Gastrocnemius medialis (tissue), 4 donors: ENCODE measurements at regions not wholly inside any gene's neighbourhood (a gene's known extent, or its start where the extent isn't known, plus 50 kb on each side); places are given as distances from the start of the nearest gene placed in this dataset.

ENCODE experiments used
- ATAC-seq, 2 donors: fragments of 150-250 bp; one replicate each; pipeline ENCODE4 v1.9.1; 2016
- DNase-seq, 2 donors: peaks; one replicate each; pipeline ENCODE4 v3.0.0-alpha.2; 2019
- H3K27ac ChIP-seq, 4 donors: fragments of 200-600 bp; sonication (generic); 1 replicate in 1 of 4; 2 replicates in 3 of 4; pipeline ENCODE4 v1.5.1; 2016 to 2018; ENCODE audit warnings: mild to moderate bottlenecking in 2 of 4, moderate library complexity in 1 of 4
- H3K27me3 ChIP-seq, 3 donors: fragments of 200-600 bp; sonication (generic) in 2 of 3; 1 replicate in 1 of 3; 2 replicates in 2 of 3; pipeline versions ENCODE4 v1.5.1 to v1.6.0; 2016 to 2019; ENCODE audit warnings: mild to moderate bottlenecking in 1 of 3, moderate library complexity in 1 of 3
- H3K36me3 ChIP-seq, 2 donors: fragments of 200-600 bp; sonication (generic) in 1 of 2; one replicate each; pipeline ENCODE4 v1.5.1; 2017 to 2018
- H3K4me1 ChIP-seq, 2 donors: fragments of 200-600 bp; sonication (generic) in 1 of 2; one replicate each; pipeline ENCODE4 v1.5.1; 2016 to 2017; ENCODE audit warnings: mild to moderate bottlenecking in 2 of 2
- H3K4me3 ChIP-seq, 4 donors: fragments of 200-600 bp; sonication (generic) in 3 of 4; 1 replicate in 1 of 4; 2 replicates in 3 of 4; pipeline ENCODE4 v1.5.1; 2016 to 2019; ENCODE audit warnings: mild to moderate bottlenecking in 2 of 4
- H3K9me3 ChIP-seq, 3 donors: fragments of 200-600 bp; sonication (generic) in 2 of 3; 1 replicate in 1 of 3; 2 replicates in 2 of 3; pipeline ENCODE4 v1.5.1; 2016 to 2019
- POLR2A ChIP-seq, 2 donors: fragments of 450-650 bp; IDR thresholded peaks; one replicate each; pipeline ENCODE4 v1.6.1; 2017; ENCODE audit warnings: antibody characterized with exemption in 2 of 2, mild to moderate bottlenecking in 2 of 2, moderate library complexity in 2 of 2
- in situ Hi-C, 4 donors: fragments of 200-750 bp; cut with MboI; loops; one replicate each; pipeline versions ENCODE4 v1.15.0 to v1.8.0; 2017; ENCODE audit warnings: low sequenced_read_pairs in 4 of 4
- intact Hi-C: fragments of 100-400 bp; cut with DNase I; formaldehyde crosslinking; loops from one replicate; pipeline ENCODE4 v1.15.1; 2023; ENCODE audit warnings: low total_unique reads
- TF ChIP-seq, protein P1 (sequence below), 5 experiments: fragments of 450-650 bp in 3 of 5; fragments of 200-600 bp in 2 of 5; sonication (generic) in 2 of 5; IDR thresholded peaks in 4 of 5; conservative IDR thresholded peaks in 1 of 5; 1 replicate in 4 of 5; 2 replicates in 1 of 5; pipeline ENCODE4 v1.5.1; 2016 to 2019; ENCODE audit warnings: antibody characterized with exemption in 5 of 5, mild to moderate bottlenecking in 3 of 5, moderate library complexity in 3 of 5

DNA sequence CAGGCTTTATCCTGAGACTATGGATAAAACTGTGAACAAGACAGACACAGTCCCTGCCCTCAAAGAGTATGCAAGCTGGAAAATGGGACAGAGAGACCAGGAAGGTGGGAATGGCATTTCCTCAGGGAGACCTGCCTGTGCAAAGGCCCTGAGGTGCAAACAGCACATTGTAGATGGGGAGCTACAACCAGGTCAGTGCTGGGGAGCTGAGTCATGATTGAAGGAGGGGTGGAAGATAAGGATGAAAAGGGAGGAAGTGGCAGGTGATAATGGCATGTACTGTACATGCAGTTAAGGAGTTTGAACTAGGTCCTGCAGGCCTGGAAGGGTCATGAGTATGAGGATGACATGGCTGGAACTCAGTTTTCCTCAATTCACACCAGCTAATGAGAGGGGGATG lies 75.5 kb upstream of the BOD1 start:
- no peak for ATAC-seq
- intact Hi-C loops: no loop called here
- Histone ChIP-seq H3K9me3 (no peaks in the 10 kb centered on the region), H3K36me3 (no peaks in the 10 kb centered on the region), H3K27ac (no peak overlapping the region), H3K4me1 (peaks cover 19 to 28% of the 10 kb centered on the region in 2 donors), H3K4me3 (no peak overlapping the region), H3K27me3 (no peaks in the 10 kb centered on the region)
- in situ Hi-C loops: no loop called here
- DNase-seq: no peak
- TF ChIP-seq POLR2A (IDR thresholded peaks at IDR 0.05): no peak
- TF ChIP-seq, protein P1, sequence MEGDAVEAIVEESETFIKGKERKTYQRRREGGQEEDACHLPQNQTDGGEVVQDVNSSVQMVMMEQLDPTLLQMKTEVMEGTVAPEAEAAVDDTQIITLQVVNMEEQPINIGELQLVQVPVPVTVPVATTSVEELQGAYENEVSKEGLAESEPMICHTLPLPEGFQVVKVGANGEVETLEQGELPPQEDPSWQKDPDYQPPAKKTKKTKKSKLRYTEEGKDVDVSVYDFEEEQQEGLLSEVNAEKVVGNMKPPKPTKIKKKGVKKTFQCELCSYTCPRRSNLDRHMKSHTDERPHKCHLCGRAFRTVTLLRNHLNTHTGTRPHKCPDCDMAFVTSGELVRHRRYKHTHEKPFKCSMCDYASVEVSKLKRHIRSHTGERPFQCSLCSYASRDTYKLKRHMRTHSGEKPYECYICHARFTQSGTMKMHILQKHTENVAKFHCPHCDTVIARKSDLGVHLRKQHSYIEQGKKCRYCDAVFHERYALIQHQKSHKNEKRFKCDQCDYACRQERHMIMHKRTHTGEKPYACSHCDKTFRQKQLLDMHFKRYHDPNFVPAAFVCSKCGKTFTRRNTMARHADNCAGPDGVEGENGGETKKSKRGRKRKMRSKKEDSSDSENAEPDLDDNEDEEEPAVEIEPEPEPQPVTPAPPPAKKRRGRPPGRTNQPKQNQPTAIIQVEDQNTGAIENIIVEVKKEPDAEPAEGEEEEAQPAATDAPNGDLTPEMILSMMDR (IDR thresholded peaks at IDR 0.05 in 4 of 5, conservative IDR thresholded peaks at IDR 0.05 in 1 of 5): no peak

DNA sequence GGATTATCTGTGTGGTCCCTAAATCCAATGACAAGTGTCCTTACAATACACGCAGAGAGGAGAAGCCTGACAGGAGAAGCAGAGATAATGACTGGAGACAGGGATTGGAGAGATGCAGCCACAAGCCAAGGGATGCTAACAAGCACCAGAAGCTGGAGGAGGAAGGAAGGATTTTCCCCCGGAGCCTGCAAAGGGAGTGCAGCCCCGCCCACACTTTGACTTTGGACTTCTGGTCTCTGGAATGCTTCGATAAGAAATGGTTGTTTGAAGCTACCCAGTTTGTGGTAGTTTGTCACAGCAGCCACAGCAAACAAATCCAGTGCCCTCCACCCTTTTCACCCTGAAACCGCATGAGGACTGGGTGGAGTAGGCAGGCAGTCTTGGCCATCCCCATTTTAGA lies 77.2 kb upstream of the BOD1 start:
- no peaks in the 10 kb centered on the region for H3K9me3 ChIP-seq
- H3K4me1 ChIP-seq: peaks cover 16 to 22% of the 10 kb centered on the region in 2 donors
- H3K27me3 ChIP-seq: no peaks in the 10 kb centered on the region
- TF ChIP-seq POLR2A (IDR thresholded peaks at IDR 0.05): no peak
- TF ChIP-seq, protein P1 (IDR thresholded peaks at IDR 0.05 in 4 of 5, conservative IDR thresholded peaks at IDR 0.05 in 1 of 5): no peak
- no peak overlapping the region for H3K4me3 ChIP-seq
- H3K36me3 ChIP-seq: no peaks in the 10 kb centered on the region
- no peak overlapping the region for H3K27ac ChIP-seq
- intact Hi-C loops (no loop called here), in situ Hi-C loops (no loop called here)
- ATAC-seq: no peak
- no peak for DNase-seq

DNA sequence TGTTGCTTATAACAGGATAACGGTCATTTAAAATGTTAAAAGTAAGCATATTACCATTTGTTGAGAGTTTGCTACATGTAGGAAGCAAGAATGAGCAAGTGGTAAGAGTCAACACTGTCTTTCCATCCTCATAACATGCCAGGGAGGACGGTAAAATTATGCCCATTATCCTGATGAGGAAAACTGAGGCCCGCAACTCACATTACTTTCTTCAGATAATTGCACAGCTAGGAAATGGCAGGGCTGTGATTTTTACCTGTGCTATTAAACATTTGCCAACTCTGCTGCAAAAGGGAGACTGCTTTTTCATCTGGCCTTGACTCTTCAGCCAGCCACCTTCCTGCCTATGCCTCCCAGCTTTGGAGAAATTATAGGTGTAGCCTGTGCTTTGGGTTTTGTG lies 79.8 kb upstream of the BOD1 start:
- H3K27ac ChIP-seq: no peak overlapping the region
- TF ChIP-seq, protein P1 (IDR thresholded peaks at IDR 0.05 in 4 of 5, conservative IDR thresholded peaks at IDR 0.05 in 1 of 5): no peak
- TF ChIP-seq POLR2A (IDR thresholded peaks at IDR 0.05): no peak
- in situ Hi-C loops (no loop called here), intact Hi-C loops (no loop called here)
- no peaks in the 10 kb centered on the region for H3K9me3 ChIP-seq
- H3K4me1 ChIP-seq: no peaks in the 10 kb centered on the region
- no peak for DNase-seq
- H3K36me3 ChIP-seq: no peaks in the 10 kb centered on the region
- H3K27me3 ChIP-seq: no peaks in the 10 kb centered on the region
- ATAC-seq: no peak
- no peak overlapping the region for H3K4me3 ChIP-seq

DNA sequence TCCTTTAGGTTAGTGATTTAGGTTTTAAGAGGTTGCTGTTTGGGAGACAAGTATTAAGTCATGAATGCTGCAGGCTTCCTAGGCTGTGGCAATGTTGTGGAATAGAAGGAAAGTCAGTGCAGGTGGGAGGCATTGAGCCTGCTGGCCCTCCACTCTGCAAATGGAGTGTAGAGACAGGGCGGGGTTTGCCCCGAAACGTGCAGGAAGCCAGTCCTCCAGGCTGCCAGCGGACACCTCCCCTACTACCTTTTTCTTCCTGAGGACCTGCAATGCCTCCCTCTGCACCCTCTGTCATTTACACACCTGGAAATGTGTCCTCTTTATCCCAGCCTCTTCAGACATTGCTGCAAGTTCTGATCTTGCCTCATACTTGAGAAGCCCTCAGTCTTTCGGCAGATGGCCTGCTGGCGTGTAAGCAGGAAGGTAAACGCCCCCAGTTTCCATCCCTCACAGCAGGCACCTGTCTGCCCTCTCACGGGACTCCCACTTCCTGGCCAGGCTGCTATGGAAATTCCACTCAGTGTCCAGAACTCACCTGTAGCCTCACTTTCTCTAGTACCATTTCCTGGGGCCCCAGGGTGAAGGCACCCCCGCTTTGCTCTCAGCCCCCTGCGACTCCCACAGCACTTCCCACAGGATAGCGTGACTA lies 81.6 kb upstream of the BOD1 start:
- Histone ChIP-seq H3K4me3 (no peak overlapping the region), H3K9me3 (no peaks in the 10 kb centered on the region), H3K27ac (no peak overlapping the region), H3K27me3 (no peaks in the 10 kb centered on the region), H3K36me3 (no peaks in the 10 kb centered on the region), H3K4me1 (no peaks in the 10 kb centered on the region)
- in situ Hi-C loops: no loop called here
- DNase-seq (no peak), ATAC-seq (no peak)
- TF ChIP-seq POLR2A (IDR thresholded peaks at IDR 0.05): no peak
- TF ChIP-seq, protein P1 (IDR thresholded peaks at IDR 0.05 in 4 of 5, conservative IDR thresholded peaks at IDR 0.05 in 1 of 5): no peak
- intact Hi-C loops: no loop called here

DNA sequence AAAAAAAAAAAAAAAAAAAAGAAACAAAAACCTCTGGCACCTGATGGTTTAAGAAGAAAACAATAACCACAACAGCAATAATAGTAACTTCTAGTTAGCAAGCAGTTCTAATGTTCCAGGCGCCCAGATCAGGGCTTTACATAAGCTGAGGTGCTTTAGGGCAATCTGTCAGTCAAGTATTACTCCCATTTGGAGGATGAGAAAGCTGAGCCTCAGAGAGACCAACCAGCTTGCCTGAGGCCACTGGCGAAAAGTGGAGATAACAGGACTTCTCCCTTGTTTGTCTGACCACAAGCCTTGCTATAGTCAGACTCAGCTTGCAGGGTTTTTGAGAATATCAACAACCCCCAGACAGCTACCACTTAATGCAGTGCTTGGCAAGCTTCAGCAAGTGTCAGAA lies 83.5 kb upstream of the BOD1 start:
- Histone ChIP-seq H3K4me3 (no peak overlapping the region), H3K36me3 (no peaks in the 10 kb centered on the region), H3K9me3 (no peaks in the 10 kb centered on the region), H3K4me1 (no peaks in the 10 kb centered on the region), H3K27ac (no peak overlapping the region), H3K27me3 (no peaks in the 10 kb centered on the region)
- DNase-seq (no peak), ATAC-seq (no peak)
- in situ Hi-C loops: no loop called here
- TF ChIP-seq, protein P1 (IDR thresholded peaks at IDR 0.05 in 4 of 5, conservative IDR thresholded peaks at IDR 0.05 in 1 of 5): no peak
- no peak for TF ChIP-seq POLR2A (IDR thresholded peaks at IDR 0.05)
- intact Hi-C loops: no loop called here
